PC-3 (cell line): ENCODE measurements at regions not wholly inside any gene's neighbourhood (a gene's known extent, or its start where the extent isn't known, plus 50 kb on each side); places are given as distances from the start of the nearest gene placed in this dataset.

Experiments used
- ATAC-seq: fragments of 200-7000 bp; cut with Tn5 transposase; 2 replicates; pipeline ENCODE4 v1.9.1; 2020; ENCODE audit warnings: mild to moderate bottlenecking, moderate library complexity
- BruUV-seq: library from RNA; stranded (reverse); fragments of 400-500 nt; replicated peaks from 2 replicates; lab custom pipeline; 2021; lab: Mats Ljungman, UMichigan
- CTCF ChIA-PET: fragments of 300-600 bp; sonication (Branson Sonifier 250); formaldehyde crosslinking; loops from one replicate; lab custom pipeline; 2022; ENCODE audit warnings: antibody characterized with exemption; lab: Charles Lee
- POLR2A ChIA-PET: fragments of 300-600 bp; sonication (Branson Sonifier 250); formaldehyde crosslinking; loops from one replicate; lab custom pipeline; 2022; ENCODE audit warnings: antibody characterized with exemption; ENCODE audit not compliant: unreplicated experiment; lab: Charles Lee
- DNase-seq: peaks from one replicate; pipeline ENCODE4 v3.0.0-alpha.2; 2015
- H2AFZ ChIP-seq: fragments of 300-600 bp; sonication (generic); 2 replicates; pipeline ENCODE4 v1.6.0; 2016; ENCODE audit warnings: antibody characterized with exemption, low read length
- H3F3A ChIP-seq: fragments of 300-600 bp; sonication (generic); one replicate; pipeline ENCODE4 v1.6.0; 2017; ENCODE audit warnings: antibody characterized with exemption, low read length, control low read depth, mild to moderate bottlenecking; ENCODE audit not compliant: unreplicated experiment
- H3K27ac ChIP-seq: fragments of 300-600 bp; sonication (generic); 2 replicates; pipeline ENCODE4 v1.5.1; 2016; ENCODE audit warnings: mild to moderate bottlenecking, low read length
- H3K27me3 ChIP-seq: fragments of 300-600 bp; sonication (generic); 2 replicates; pipeline ENCODE4 v1.6.1; 2016; ENCODE audit warnings: low read length, mixed read lengths
- H3K36me3 ChIP-seq: fragments of 300-600 bp; sonication (generic); 2 replicates; pipeline ENCODE4 v1.6.1; 2016; ENCODE audit warnings: low read depth, mixed run types, low read length, mixed read lengths
- H3K4me1 ChIP-seq: fragments of 300-600 bp; sonication (generic); 2 replicates; pipeline ENCODE4 v1.5.1; 2016; ENCODE audit warnings: low read length; ENCODE audit not compliant: insufficient read depth
- H3K4me2 ChIP-seq: fragments of 300-600 bp; sonication (generic); 2 replicates; pipeline ENCODE4 v1.6.0; 2016; ENCODE audit warnings: low read length
- H3K4me3 ChIP-seq: fragments of 300-600 bp; sonication (generic); 2 replicates; pipeline ENCODE4 v1.5.1; 2016; ENCODE audit warnings: mild to moderate bottlenecking, low read length, mixed read lengths
- H3K79me2 ChIP-seq: fragments of 300-600 bp; sonication (generic); 2 replicates; pipeline ENCODE4 v1.6.1; 2017; ENCODE audit warnings: low read length, mixed read lengths
- H3K9ac ChIP-seq: fragments of 300-600 bp; sonication (generic); 2 replicates; pipeline ENCODE4 v1.6.0; 2016; ENCODE audit warnings: mild to moderate bottlenecking, low read length
- H3K9me2 ChIP-seq: fragments of 300-600 bp; sonication (generic); replicated peaks from 2 replicates; pipeline ENCODE4 v1.6.1; 2016; ENCODE audit warnings: mixed run types, low read length, mixed read lengths
- H3K9me3 ChIP-seq: fragments of 300-600 bp; sonication (generic); 2 replicates; pipeline ENCODE4 v1.6.1; 2016; ENCODE audit warnings: low read length, mixed read lengths
- H4K20me1 ChIP-seq: fragments of 300-600 bp; sonication (generic); 2 replicates; pipeline ENCODE4 v1.6.1; 2016; ENCODE audit warnings: low read length, mixed read lengths
- EZH2 ChIP-seq: fragments of 300-600 bp; sonication (generic); IDR thresholded peaks from one replicate; pipeline ENCODE4 v1.6.1; 2017; ENCODE audit warnings: antibody characterized with exemption, mild to moderate bottlenecking, low read length; ENCODE audit not compliant: unreplicated experiment
- EZH2phosphoT487 ChIP-seq: fragments of 300-600 bp; sonication (generic); IDR thresholded peaks from 2 replicates; pipeline ENCODE4 v1.6.1; 2018; ENCODE audit warnings: mild to moderate bottlenecking, antibody characterized with exemption, low read length, borderline replicate concordance
- intact Hi-C: fragments of 100-400 bp; cut with micrococcal nuclease; formaldehyde crosslinking; loops from 2 replicates; pipeline ENCODE4 v1.9.0; 2023
- TF ChIP-seq, protein P1 (sequence below): fragments of 300-600 bp; sonication (generic); conservative IDR thresholded peaks from 2 replicates; pipeline ENCODE4 v1.5.1; 2017; ENCODE audit warnings: antibody characterized with exemption, low read depth, mild to moderate bottlenecking, low read length

DNA sequence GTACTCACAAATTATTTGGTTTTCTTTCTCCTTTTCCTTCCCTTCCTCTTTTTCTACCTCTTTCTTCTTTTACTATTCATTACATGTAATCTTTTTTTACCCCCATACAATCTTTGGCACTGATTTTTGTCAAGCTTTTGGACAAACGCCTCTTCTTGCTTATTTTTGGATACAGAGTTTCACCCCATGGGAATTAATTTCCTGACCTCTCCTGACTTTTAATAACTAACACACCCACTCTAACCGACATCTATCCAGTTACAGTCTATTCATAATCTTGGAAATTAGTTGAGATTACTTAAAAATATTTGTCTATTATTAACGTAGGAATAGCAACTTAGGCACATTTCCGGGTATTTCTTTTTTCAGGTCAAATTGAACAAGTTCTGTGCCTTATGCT lies 101.2 kb downstream of the HDGFL1 start:
- Histone ChIP-seq H2AFZ (no peak overlapping the region), H3K4me1 (peaks cover under 1% of the 10 kb centered on the region), H3F3A (no peaks in the 10 kb centered on the region), H3K9ac (no peak overlapping the region), H3K79me2 (no peaks in the 10 kb centered on the region), H3K9me2 (no peaks in the 10 kb centered on the region), H3K4me3 (no peak overlapping the region), H3K9me3 (no peaks in the 10 kb centered on the region), H3K27me3 (no peaks in the 10 kb centered on the region), H3K4me2 (no peak overlapping the region), H3K27ac (no peak overlapping the region), H3K36me3 (no peaks in the 10 kb centered on the region), H4K20me1 (no peaks in the 10 kb centered on the region)
- ATAC-seq = no peak
- ChIA-PET POLR2A (no interaction called here), CTCF (no interaction called here)
- DNase-seq = no peak
- no TSS peak for BruUV-seq
- intact Hi-C loops = no loop called here
- TF ChIP-seq, protein P1, sequence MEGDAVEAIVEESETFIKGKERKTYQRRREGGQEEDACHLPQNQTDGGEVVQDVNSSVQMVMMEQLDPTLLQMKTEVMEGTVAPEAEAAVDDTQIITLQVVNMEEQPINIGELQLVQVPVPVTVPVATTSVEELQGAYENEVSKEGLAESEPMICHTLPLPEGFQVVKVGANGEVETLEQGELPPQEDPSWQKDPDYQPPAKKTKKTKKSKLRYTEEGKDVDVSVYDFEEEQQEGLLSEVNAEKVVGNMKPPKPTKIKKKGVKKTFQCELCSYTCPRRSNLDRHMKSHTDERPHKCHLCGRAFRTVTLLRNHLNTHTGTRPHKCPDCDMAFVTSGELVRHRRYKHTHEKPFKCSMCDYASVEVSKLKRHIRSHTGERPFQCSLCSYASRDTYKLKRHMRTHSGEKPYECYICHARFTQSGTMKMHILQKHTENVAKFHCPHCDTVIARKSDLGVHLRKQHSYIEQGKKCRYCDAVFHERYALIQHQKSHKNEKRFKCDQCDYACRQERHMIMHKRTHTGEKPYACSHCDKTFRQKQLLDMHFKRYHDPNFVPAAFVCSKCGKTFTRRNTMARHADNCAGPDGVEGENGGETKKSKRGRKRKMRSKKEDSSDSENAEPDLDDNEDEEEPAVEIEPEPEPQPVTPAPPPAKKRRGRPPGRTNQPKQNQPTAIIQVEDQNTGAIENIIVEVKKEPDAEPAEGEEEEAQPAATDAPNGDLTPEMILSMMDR = no peak
- no peak for TF ChIP-seq EZH2
- no peak for TF ChIP-seq EZH2phosphoT487

- no peaks in the 10 kb centered on the region for H3K4me1 ChIP-seq
- DNase-seq (no peak), ATAC-seq (no peak)
- H2AFZ ChIP-seq = no peak overlapping the region
- no peaks in the 10 kb centered on the region for H3K9me2 ChIP-seq
- no peak for TF ChIP-seq EZH2phosphoT487
- TF ChIP-seq, protein P1 = no peak
- TF ChIP-seq EZH2 = no peak
- H3K4me2 ChIP-seq = no peak overlapping the region
- intact Hi-C loops = no loop called here
- H4K20me1 ChIP-seq = no peaks in the 10 kb centered on the region
- CTCF ChIA-PET = no interaction called here
- no peaks in the 10 kb centered on the region for H3K79me2 ChIP-seq
- H3K9me3 ChIP-seq = no peaks in the 10 kb centered on the region
- POLR2A ChIA-PET = no interaction called here
- no peaks in the 10 kb centered on the region for H3K36me3 ChIP-seq
- no peak overlapping the region for H3K9ac ChIP-seq
- no peaks in the 10 kb centered on the region for H3F3A ChIP-seq
- no peak overlapping the region for H3K4me3 ChIP-seq
- H3K27me3 ChIP-seq = no peaks in the 10 kb centered on the region
- no peak overlapping the region for H3K27ac ChIP-seq
- no TSS peak for BruUV-seq
Measured at GRCh38 chr6:22673474-22673873, 104.1 kb downstream of the HDGFL1 start.

- H3K27ac ChIP-seq = no peak overlapping the region
- no peak overlapping the region for H3K4me3 ChIP-seq
- no peaks in the 10 kb centered on the region for H3F3A ChIP-seq
- ATAC-seq (no peak), DNase-seq (no peak)
- H3K9me3 ChIP-seq = no peaks in the 10 kb centered on the region
- no peak overlapping the region for H3K9ac ChIP-seq
- H3K4me2 ChIP-seq = no peak overlapping the region
- BruUV-seq = no TSS peak
- CTCF ChIA-PET = no interaction called here
- POLR2A ChIA-PET = no interaction called here
- intact Hi-C loops = no loop called here
- no peak overlapping the region for H2AFZ ChIP-seq
- H3K9me2 ChIP-seq = no peaks in the 10 kb centered on the region
- TF ChIP-seq, protein P1 = no peak
- TF ChIP-seq EZH2 (no peak), EZH2phosphoT487 (no peak)
- H4K20me1 ChIP-seq = no peaks in the 10 kb centered on the region
- H3K36me3 ChIP-seq = no peaks in the 10 kb centered on the region
- no peaks in the 10 kb centered on the region for H3K27me3 ChIP-seq
- no peaks in the 10 kb centered on the region for H3K4me1 ChIP-seq
- no peaks in the 10 kb centered on the region for H3K79me2 ChIP-seq
Measured at GRCh38 chr6:22680950-22681349, 111.6 kb downstream of the HDGFL1 start.
